GM18873 (cell line): ENCODE measurements at regions not wholly inside any gene's neighbourhood (a gene's known extent, or its start where the extent isn't known, plus 50 kb on each side); places are given as distances from the start of the nearest gene placed in this dataset.
"Not testable (repeated sequence)": the region's sequence is repeated elsewhere in the genome, so short reads cannot be mapped to it uniquely, and the experiment has no call there.

Source experiments
- ATAC-seq: cut with Tn5 transposase; IDR thresholded peaks from one replicate; pipeline ENCODE4 v1.9.1; 2021; ENCODE audit warnings: mild to moderate bottlenecking, moderate library complexity, moderate number of reproducible peaks; ENCODE audit not compliant: unreplicated experiment, low FRiP score

DNA sequence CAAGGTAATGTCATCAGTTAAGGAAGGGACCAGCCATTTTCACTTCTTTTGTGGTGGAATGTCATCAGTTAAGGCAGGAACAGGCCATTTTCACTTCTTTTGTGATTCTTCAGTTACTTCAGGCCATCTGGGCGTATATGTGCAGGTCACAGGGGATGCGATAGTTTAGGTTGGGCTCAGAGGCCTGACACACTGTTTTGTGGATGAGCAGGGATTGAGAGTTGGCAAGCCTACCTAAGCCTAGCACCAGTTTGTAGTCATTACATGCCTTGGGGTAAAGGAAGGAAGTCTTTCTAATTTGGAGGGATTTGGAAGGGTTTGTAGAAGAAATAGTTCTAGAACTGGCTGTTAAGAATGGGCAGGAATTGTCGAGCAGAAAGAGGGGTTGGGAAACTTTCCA lies 457.2 kb downstream of the TMEM135 start:
- not testable (repeated sequence) for ATAC-seq

- ATAC-seq: not testable (repeated sequence)
These were observed 456.3 kb downstream of the TMEM135 start for GRCh38 chr11:87494026-87494425.

GRCh38 chr11:87493516-87493915 lies 455.8 kb downstream of the TMEM135 start:
- ATAC-seq: no peak

DNA sequence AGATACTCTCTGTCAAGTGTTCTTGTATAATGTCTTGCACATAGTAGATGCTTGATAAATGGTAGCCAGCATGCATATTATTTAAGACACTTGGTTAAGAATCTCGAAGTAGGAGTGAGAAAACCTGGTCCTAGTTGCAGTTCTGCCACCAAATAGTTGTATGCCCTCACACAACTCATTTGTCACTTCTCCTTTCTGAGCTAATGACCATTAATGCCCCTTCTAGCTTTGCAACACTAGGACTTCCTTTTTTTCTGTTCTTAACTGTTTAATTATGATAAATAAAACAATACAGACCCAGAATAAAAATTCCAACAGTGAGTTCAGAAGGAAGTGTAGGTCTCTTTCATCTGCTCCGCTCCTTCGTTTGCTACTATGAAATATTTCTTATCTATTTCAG lies 453.6 kb downstream of the TMEM135 start:
- no peak for ATAC-seq

DNA sequence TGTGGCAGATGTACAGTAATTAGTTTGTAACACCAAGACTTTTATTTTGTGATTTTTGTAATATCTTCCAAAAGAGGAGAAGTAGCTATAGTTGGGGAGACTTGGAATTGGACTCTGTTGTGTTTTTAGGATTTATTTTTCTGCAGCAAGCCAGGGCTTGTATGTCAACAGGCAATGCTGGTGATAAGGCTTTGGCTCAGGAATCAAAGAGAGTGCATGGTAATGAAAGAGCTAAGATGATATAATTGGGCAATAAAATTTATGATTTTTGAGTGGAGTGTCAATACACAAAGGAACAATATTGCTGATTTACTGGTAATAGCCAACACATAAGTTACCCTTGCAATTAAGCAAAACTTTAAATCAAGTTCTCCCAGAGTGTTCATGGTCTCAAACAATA lies 452.9 kb downstream of the TMEM135 start:
- ATAC-seq: no peak

DNA sequence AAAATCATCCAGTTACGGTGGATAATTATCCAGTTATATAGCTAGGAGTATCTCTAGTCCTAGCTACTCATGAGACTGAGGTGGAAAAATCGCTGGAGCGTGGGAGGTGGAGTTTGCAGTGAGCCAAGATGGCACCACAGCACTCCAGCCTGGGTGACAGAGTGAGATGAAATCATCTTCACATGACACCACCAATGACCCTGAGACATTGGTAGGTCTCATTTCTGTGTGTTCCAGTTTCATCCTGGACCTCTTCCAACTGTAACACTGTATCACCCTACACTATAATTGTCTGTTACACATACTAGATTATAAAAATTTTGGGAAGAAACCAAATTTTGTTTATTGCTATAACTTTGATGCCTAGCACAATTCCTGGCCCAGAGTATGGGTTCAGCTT lies 446.8 kb downstream of the TMEM135 start:
- ATAC-seq: no peak

- no peak for ATAC-seq
These were observed 439.6 kb downstream of the TMEM135 start for GRCh38 chr11:87477321-87477720.

GRCh38 chr11:87473174-87473573 lies 435.4 kb downstream of the TMEM135 start:
- ATAC-seq: no peak

GRCh38 chr11:87466223-87466622 lies 428.5 kb downstream of the TMEM135 start:
- no peak for ATAC-seq

- no peak for ATAC-seq
These were observed 428.0 kb downstream of the TMEM135 start for GRCh38 chr11:87465716-87466115.

DNA sequence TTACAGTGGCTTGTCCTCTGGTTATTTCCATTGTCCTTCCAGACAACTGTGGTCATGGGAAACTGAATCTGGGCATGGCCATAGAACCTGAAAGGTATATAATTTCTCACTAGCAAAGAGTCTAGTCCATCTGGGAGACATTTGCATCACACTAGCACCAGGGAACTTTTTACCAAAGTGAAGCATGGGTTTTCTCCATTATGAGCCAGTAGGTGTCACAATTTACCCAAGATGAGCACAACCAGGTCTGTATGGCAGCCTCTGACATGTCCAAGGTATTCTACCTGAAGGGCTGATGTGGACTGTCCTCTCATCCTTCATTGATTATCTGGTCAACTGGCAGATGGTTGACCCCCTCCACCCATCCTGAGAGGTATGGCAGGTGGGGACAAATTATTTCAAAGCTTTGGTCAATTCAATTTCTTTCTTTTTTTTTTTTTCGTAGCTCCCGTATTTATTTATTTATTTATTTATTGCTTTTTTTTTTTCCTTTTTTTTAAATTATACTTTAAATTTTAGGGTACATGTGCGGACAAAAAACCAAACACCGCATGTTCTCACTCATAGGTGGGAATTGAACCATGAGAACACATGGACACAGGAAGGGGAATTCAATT lies 425.9 kb downstream of the TMEM135 start:
- no peak for ATAC-seq

- ATAC-seq: no peak
These were observed 424.4 kb downstream of the TMEM135 start for GRCh38 chr11:87462171-87462570.

GRCh38 chr11:87460842-87461637 lies 423.3 kb downstream of the TMEM135 start:
- no peak for ATAC-seq

- ATAC-seq: no peak
These were observed 422.5 kb downstream of the TMEM135 start for GRCh38 chr11:87460279-87460678.

DNA sequence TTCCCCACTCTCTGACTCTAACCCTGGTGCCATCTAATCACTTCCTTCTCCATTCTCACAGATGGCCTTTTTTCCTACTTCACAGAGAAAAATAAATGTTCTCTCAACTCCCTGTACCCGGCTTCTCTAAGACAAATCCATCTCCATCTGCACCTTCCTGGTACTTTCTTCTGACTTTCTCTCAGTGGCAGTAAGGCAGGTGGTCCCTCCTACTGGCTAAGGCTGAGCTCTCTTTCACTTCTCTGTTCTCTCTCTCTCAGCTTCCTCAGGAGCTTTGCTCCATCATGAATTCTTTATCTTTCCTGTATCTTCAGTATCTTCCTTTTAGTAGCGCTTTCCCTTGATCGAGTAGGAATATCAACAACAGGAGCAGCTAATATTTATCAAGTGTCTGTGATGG lies 421.6 kb downstream of the TMEM135 start:
- ATAC-seq: no peak

DNA sequence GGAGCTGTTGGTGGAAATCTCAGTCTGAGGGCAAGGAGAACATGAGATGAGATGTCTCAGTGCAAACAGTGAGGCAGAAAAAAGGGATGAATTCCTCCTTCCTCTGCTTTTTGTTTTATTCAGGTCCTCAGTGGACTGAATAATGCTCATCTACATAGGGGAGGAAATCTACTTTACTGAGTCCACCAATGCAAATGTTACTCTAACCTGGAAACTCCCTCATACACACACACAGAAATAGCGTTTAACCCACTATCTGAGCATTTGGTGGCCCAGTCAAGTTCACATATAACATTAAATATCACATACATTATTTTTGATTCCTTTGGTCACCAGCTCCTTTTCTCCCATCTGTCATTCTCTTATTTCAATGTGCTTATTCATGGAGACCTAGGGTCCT lies 418.8 kb downstream of the TMEM135 start:
- ATAC-seq: no peak

- no peak for ATAC-seq
These were observed 417.4 kb downstream of the TMEM135 start for GRCh38 chr11:87455180-87455579.

- no peak for ATAC-seq
These were observed 416.5 kb downstream of the TMEM135 start for GRCh38 chr11:87454241-87454640.

DNA sequence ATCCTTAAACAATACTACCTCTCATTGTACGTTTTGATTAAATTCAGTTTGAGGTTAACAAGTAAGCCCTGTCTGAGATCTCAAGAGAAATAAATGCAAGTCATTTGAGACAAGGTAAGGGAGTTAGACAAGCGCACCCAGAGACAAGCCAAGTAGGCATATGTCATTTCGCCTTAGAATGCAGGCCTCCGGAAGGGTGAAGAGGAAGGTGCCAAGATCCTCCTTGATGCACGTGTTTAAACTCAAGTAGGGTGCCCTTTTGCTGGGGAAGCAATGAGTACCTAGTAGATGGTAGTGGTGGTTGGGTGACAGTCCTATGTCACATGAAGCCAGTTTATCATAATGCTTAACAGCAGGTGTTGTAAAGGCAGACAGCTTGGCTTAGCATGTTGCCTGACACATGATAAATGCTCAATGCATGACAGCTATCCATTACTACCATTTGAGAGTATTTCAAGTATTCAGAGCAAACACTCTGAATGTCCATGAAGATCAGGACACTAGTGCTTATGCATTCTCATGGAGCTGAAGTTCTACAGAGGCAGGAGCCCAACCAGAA lies 415.9 kb downstream of the TMEM135 start:
- ATAC-seq: no peak

DNA sequence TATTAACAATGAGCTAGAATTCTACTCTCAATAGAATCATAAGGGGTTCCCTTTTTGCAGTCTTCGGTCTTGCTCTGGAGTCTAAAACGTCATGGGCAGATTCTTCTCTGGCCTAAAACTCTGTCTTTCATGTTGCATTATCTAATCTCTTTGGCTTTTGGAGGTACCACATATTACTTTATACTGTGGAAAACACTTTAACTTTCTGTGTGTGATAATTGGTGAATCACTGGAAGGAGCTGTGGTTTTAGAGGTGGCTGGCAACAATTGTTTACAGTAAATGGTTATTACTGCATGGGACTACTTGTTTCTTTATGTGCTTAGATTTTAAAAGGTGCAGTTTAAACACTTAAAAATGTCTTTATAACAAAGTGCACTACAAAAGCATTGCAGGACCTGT lies 414.3 kb downstream of the TMEM135 start:
- not testable (repeated sequence) for ATAC-seq

DNA sequence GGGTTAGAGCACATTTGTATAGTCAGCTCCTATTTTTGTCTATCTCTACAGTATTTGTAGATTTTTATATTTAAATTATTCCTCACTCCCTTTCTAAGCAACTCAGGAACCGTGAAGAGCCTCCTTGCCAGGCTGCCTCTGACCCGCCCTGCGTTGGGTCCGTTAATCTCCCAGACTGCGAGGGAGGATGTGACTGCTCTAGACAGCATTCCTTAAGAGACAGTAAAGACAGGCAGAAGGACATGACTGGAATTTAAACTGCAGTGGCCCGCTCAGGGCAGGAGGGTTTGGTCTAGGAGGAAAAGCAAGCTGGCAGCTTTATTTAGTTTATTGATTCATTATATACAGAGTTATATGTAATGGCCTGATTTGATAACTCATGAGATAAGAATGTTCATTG lies 413.7 kb downstream of the TMEM135 start:
- no peak for ATAC-seq

- ATAC-seq: no peak
These were observed 409.9 kb downstream of the TMEM135 start for GRCh38 chr11:87447606-87448005.
